Cardiac fibroblast (primary cell): ENCODE measurements at regions not wholly inside any gene's neighbourhood (a gene's known extent, or its start where the extent isn't known, plus 50 kb on each side); places are given as distances from the start of the nearest gene placed in this dataset.

ENCODE experiments used
- DNase-seq, 2 donors: peaks; one replicate each; pipeline versions ENCODE4 v3.0.0 to v3.0.0-alpha.2; 2010; ENCODE audit warnings: low read depth in 2 of 2
- H3K4me3 ChIP-seq, 2 donors: replicated peaks in 1 of 2; 1 replicate in 1 of 2; 2 replicates in 1 of 2; pipeline ENCODE4 v1.5.1; 2011; ENCODE audit warnings: low read depth in 2 of 2, low read length in 2 of 2, mild to moderate bottlenecking in 2 of 2, moderate library complexity in 1 of 2
- TF ChIP-seq, protein P1 (sequence below): IDR thresholded peaks from one replicate; pipeline ENCODE4 v1.5.1; 2011; ENCODE audit warnings: low read depth, mild to moderate bottlenecking, low read length, inconsistent platforms

DNA sequence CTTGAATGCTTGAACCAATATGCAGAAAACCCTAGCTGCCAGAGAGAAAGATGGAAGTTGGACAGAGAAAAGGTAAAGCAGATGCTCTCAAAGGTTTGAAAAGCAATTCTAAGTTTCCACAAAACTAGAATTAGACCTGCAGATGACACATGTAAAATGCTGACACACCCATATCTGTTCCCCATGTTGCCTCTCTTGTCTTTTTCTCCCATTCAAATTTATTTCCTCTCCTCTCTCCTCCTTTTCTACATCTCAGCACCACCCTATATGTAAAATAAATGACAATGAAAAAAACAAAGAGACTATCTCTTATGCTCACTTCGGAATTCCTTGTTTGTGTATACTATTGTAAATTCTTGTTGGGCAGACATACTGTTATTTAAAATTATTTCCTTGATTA lies 75.5 kb upstream of the PLEKHA5 start:
- TF ChIP-seq, protein P1, sequence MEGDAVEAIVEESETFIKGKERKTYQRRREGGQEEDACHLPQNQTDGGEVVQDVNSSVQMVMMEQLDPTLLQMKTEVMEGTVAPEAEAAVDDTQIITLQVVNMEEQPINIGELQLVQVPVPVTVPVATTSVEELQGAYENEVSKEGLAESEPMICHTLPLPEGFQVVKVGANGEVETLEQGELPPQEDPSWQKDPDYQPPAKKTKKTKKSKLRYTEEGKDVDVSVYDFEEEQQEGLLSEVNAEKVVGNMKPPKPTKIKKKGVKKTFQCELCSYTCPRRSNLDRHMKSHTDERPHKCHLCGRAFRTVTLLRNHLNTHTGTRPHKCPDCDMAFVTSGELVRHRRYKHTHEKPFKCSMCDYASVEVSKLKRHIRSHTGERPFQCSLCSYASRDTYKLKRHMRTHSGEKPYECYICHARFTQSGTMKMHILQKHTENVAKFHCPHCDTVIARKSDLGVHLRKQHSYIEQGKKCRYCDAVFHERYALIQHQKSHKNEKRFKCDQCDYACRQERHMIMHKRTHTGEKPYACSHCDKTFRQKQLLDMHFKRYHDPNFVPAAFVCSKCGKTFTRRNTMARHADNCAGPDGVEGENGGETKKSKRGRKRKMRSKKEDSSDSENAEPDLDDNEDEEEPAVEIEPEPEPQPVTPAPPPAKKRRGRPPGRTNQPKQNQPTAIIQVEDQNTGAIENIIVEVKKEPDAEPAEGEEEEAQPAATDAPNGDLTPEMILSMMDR, result no peak
- H3K4me3 ChIP-seq, result no peak overlapping the region
- no peak for DNase-seq

DNA sequence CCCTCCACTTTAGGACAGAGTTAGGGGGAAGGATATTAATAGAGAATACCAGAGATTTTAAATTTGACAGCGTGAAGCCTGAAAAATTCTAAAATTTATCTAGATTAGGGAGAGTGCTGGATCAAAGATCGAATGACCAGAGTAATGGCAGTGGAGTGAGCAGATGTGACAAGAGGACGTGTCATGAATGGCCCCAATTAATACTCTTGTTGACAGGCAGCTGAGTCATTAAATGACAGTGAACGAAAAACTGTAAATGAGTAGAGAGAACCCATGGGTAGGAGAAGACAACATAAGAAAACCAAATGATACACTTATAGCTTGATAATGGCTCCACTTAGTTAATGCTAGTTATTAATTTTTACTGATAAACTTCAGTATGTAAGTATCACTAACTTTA lies 73.9 kb upstream of the PLEKHA5 start:
- H3K4me3 ChIP-seq, result no peak overlapping the region
- TF ChIP-seq, protein P1, result no peak
- no peak for DNase-seq

DNA sequence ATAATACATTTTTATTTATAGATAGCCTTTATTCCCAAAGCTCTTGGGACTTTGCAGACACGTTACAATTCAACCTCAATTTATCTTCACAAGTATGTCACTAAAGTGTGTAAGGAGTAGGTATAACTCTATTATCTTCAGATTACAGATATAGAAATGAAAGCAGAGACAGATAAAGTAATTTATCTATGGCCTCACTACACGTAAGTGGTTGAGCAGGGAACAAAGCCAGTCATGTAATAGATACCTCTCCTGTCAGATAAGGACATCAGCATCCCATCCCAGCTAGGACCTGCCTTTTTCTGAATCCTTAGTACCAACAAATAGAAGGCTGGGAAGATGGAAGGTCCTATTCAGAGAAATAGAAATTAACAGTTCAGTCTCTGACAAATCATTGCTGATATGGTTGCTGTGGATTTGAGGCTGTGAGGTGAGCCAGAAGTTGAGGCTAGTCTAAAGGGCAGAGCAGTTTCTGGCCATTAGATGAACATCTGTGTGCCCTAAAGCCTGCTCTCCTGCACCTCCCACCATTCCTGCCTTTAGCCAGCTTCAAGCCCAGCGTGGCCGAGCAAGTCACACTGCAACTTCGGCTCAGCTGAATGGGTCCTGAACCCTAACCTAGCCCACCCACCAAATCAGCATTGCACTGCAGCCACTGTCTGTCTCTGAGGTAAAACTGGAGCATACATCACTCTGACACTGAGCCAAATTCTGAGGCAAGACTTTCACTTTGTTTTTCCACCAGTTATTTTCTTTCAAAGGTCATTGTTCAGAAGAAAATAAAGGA lies 71.1 kb upstream of the PLEKHA5 start:
- peak overlapping the region in 1 of 2 donors; percentile 26 for H3K4me3 ChIP-seq
- TF ChIP-seq, protein P1, result no peak
- peak; percentile 40 to 54 for DNase-seq

DNA sequence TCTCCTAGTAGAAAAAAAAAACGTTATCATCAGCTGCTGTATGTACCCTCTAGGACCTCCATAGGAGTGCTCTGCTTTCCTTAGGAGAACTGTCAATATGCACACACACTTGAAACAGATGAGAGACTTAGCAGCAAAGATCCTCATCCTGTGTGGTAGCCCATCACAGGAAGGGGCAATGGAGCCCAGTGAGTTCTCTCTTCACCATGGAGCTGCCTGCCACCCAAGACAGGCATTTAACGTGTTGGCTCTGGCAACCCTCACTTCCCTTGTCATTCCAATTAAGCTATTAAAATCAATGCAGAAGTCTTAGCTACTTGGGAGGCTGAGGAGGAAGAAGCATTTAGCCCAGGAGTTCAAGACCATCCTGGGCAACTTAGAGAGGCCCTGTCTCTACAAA lies 64.8 kb upstream of the PLEKHA5 start:
- H3K4me3 ChIP-seq, result no peak overlapping the region
- no peak for DNase-seq
- TF ChIP-seq, protein P1, result no peak

DNA sequence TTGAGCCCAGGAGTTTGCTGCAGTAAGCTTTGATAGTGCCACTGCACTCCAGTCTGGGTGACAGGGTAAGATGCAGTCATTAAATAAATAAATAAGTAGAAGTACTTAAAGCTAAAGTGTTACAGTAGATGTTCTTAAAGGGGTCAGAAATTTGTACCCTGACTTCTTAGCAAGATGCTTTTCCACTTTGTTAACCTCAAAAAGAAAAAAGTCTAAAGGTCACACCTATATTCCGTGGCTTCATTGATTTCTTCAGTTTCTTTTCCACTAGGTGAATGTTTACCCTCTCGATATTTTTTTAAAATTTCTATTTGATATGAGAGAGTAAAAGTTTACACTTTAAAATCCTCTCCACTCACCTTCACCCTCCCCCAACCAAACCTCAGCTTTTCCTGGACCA lies 64.3 kb upstream of the PLEKHA5 start:
- DNase-seq, result no peak
- no peak overlapping the region for H3K4me3 ChIP-seq
- TF ChIP-seq, protein P1, result no peak

DNA sequence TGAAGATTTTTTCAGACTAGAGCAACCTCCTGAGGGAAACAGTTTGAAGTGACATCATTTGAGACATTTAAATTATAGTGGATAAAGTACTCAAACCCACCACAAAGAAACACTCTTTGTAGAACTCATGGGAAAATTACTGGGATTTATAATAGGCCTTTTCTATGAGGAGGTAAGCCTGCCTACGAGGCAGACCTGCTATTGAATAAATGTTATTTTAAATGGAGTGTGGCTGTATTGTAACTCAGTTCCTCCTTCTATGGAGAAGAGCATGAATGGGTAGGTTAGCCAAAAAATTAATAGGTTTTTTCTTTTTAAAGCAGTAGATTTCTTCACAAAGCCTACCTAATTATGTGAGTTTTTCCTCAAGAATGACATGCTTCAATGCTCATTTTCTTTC lies 63.7 kb upstream of the PLEKHA5 start:
- no peak overlapping the region for H3K4me3 ChIP-seq
- TF ChIP-seq, protein P1, result no peak
- no peak for DNase-seq
